ENCODE measurements at regions not wholly inside any gene's neighbourhood (a gene's known extent, or its start where the extent isn't known, plus 50 kb on each side); places are given as distances from the start of the nearest gene placed in this dataset.

GRCh38 chr2:7353571-7353970 is 436.4 kb downstream of the RNF144A start:
- TF ChIP-seq CTCF (IDR thresholded peaks at IDR 0.05; ENCODE audit: insufficient read depth, low read length, poor library complexity, severe bottlenecking) = no peak
- no peak for DNase-seq (ENCODE audit: extremely low read depth, insufficient read length)
- no peaks in the 10 kb centered on the region for H3K36me3 ChIP-seq (ENCODE audit: control insufficient read depth, insufficient read depth, low read length)
- H3K4me3 ChIP-seq (replicated peaks; ENCODE audit: low read depth, low read length) = no peak overlapping the region
- H3K27me3 ChIP-seq (replicated peaks; ENCODE audit: control insufficient read depth, insufficient read depth, low read length) = no peaks in the 10 kb centered on the region

- TF ChIP-seq CTCF (IDR thresholded peaks at IDR 0.05; ENCODE audit: insufficient read depth, low read length, poor library complexity, severe bottlenecking) = no peak
- no peaks in the 10 kb centered on the region for H3K36me3 ChIP-seq (ENCODE audit: control insufficient read depth, insufficient read depth, low read length)
- H3K4me3 ChIP-seq (replicated peaks; ENCODE audit: low read depth, low read length) = no peak overlapping the region
- no peak for DNase-seq (ENCODE audit: extremely low read depth, insufficient read length)
- no peaks in the 10 kb centered on the region for H3K27me3 ChIP-seq (replicated peaks; ENCODE audit: control insufficient read depth, insufficient read depth, low read length)
Observed at GRCh38 chr2:7355781-7356180, 438.6 kb downstream of the RNF144A start.

GRCh38 chr2:7356909-7357584 is 439.8 kb downstream of the RNF144A start:
- DNase-seq (ENCODE audit: extremely low read depth, insufficient read length) = no peak
- no peak overlapping the region for H3K4me3 ChIP-seq (replicated peaks; ENCODE audit: low read depth, low read length)
- no peaks in the 10 kb centered on the region for H3K27me3 ChIP-seq (replicated peaks; ENCODE audit: control insufficient read depth, insufficient read depth, low read length)
- no peak for TF ChIP-seq CTCF (IDR thresholded peaks at IDR 0.05; ENCODE audit: insufficient read depth, low read length, poor library complexity, severe bottlenecking)
- no peaks in the 10 kb centered on the region for H3K36me3 ChIP-seq (ENCODE audit: control insufficient read depth, insufficient read depth, low read length)

- TF ChIP-seq CTCF (IDR thresholded peaks at IDR 0.05; ENCODE audit: insufficient read depth, low read length, poor library complexity, severe bottlenecking) = no peak
- no peaks in the 10 kb centered on the region for H3K27me3 ChIP-seq (replicated peaks; ENCODE audit: control insufficient read depth, insufficient read depth, low read length)
- no peak overlapping the region for H3K4me3 ChIP-seq (replicated peaks; ENCODE audit: low read depth, low read length)
- H3K36me3 ChIP-seq (ENCODE audit: control insufficient read depth, insufficient read depth, low read length) = no peaks in the 10 kb centered on the region
- DNase-seq (ENCODE audit: extremely low read depth, insufficient read length) = no peak
Observed at GRCh38 chr2:7357993-7358392, 440.8 kb downstream of the RNF144A start.

- TF ChIP-seq CTCF (IDR thresholded peaks at IDR 0.05; ENCODE audit: insufficient read depth, low read length, poor library complexity, severe bottlenecking) = no peak
- no peak overlapping the region for H3K4me3 ChIP-seq (replicated peaks; ENCODE audit: low read depth, low read length)
- no peak for DNase-seq (ENCODE audit: extremely low read depth, insufficient read length)
- H3K36me3 ChIP-seq (ENCODE audit: control insufficient read depth, insufficient read depth, low read length) = no peaks in the 10 kb centered on the region
- H3K27me3 ChIP-seq (replicated peaks; ENCODE audit: control insufficient read depth, insufficient read depth, low read length) = no peaks in the 10 kb centered on the region
Observed at GRCh38 chr2:7358865-7359447, 441.7 kb downstream of the RNF144A start.
